NB4 (cell line): ENCODE measurements at regions not wholly inside any gene's neighbourhood (a gene's known extent, or its start where the extent isn't known, plus 50 kb on each side); places are given as distances from the start of the nearest gene placed in this dataset.

Experiments used
- DNase-seq: peaks from one replicate; pipeline ENCODE4 v3.0.0; 2010; ENCODE audit warnings: low read depth
- H3K4me3 ChIP-seq: one replicate; pipeline ENCODE4 v1.5.1; 2011; ENCODE audit warnings: mild to moderate bottlenecking, low read depth, low read length, moderate library complexity
- CTCF ChIP-seq: IDR thresholded peaks from one replicate; pipeline ENCODE4 v1.5.1; 2012; ENCODE audit warnings: low read depth, low read length
- MAX ChIP-seq: IDR thresholded peaks from 2 replicates; pipeline ENCODE4 v1.6.1; 2011; ENCODE audit warnings: low read depth, low read length
- MYC ChIP-seq: IDR thresholded peaks from 2 replicates; pipeline ENCODE4 v1.6.1; 2011; ENCODE audit warnings: low read depth, low read length
- POLR2A ChIP-seq: IDR thresholded peaks from 2 replicates; pipeline ENCODE4 v1.6.1; 2011; ENCODE audit warnings: mild to moderate bottlenecking; ENCODE audit not compliant: insufficient read length; ENCODE audit errors: extremely low read depth

- no peak for TF ChIP-seq POLR2A
- no peak for TF ChIP-seq CTCF
- TF ChIP-seq MYC: no peak
- no peak for TF ChIP-seq MAX
- DNase-seq: no peak
- no peak overlapping the region for H3K4me3 ChIP-seq
Measured at GRCh38 chr1:185398022-185398421, 81.0 kb upstream of the IVNS1ABP start.

- no peak for DNase-seq
- no peak overlapping the region for H3K4me3 ChIP-seq
- TF ChIP-seq POLR2A (no peak), MYC (no peak), MAX (no peak), CTCF (no peak)
Measured at GRCh38 chr1:185397183-185397582, 80.1 kb upstream of the IVNS1ABP start.

GRCh38 chr1:185396126-185396525 is 79.1 kb upstream of the IVNS1ABP start:
- TF ChIP-seq MYC: no peak
- TF ChIP-seq CTCF: no peak
- no peak for TF ChIP-seq MAX
- no peak overlapping the region for H3K4me3 ChIP-seq
- DNase-seq: no peak

- TF ChIP-seq MAX (no peak), POLR2A (no peak), CTCF (no peak), MYC (no peak)
- no peak for DNase-seq
- H3K4me3 ChIP-seq: no peak overlapping the region
Measured at GRCh38 chr1:185393815-185394214, 76.8 kb upstream of the IVNS1ABP start.

- H3K4me3 ChIP-seq: no peak overlapping the region
- DNase-seq: no peak
- no peak for TF ChIP-seq POLR2A
- no peak for TF ChIP-seq CTCF
- TF ChIP-seq MAX: no peak
- TF ChIP-seq MYC: no peak
Measured at GRCh38 chr1:185393205-185393604, 76.2 kb upstream of the IVNS1ABP start.

- no peak for DNase-seq
- no peak overlapping the region for H3K4me3 ChIP-seq
- no peak for TF ChIP-seq MYC
- TF ChIP-seq MAX: no peak
Measured at GRCh38 chr1:185388815-185389214, 71.8 kb upstream of the IVNS1ABP start.
